ENCODE measurements at regions not wholly inside any gene's neighbourhood (a gene's known extent, or its start where the extent isn't known, plus 50 kb on each side); places are given as distances from the start of the nearest gene placed in this dataset.
"Not testable (repeated sequence)": the region's sequence is repeated elsewhere in the genome, so short reads cannot be mapped to it uniquely, and the experiment has no call there.

- no peak for DNase-seq
- no peak for ATAC-seq (ENCODE audit: poor library complexity)
- intact Hi-C loops (cut with DNase I) = no loop called here
These were observed 85.2 kb upstream of the HMCN1 start for GRCh38 chr1:185648858-185649589.

- intact Hi-C loops (cut with DNase I); DNase-seq; ATAC-seq (ENCODE audit: poor library complexity): not testable (repeated sequence)
These were observed 86.5 kb upstream of the HMCN1 start for GRCh38 chr1:185647597-185648267.

- ATAC-seq (ENCODE audit: poor library complexity) (peak; percentile 94), DNase-seq (no peak)
- intact Hi-C loops (cut with DNase I) = no loop called here
These were observed 87.9 kb upstream of the HMCN1 start for GRCh38 chr1:185646202-185646683.

- DNase-seq (no peak), ATAC-seq (ENCODE audit: poor library complexity) (peak; percentile 30)
- intact Hi-C loops (cut with DNase I) = no loop called here
These were observed 88.5 kb upstream of the HMCN1 start for GRCh38 chr1:185645686-185646085.

GRCh38 chr1:185645162-185645640 lies 89.0 kb upstream of the HMCN1 start:
- peak; percentile 28 for ATAC-seq (ENCODE audit: poor library complexity)
- intact Hi-C loops (cut with DNase I) = no loop called here
- DNase-seq = no peak

GRCh38 chr1:185644531-185644930 lies 89.7 kb upstream of the HMCN1 start:
- DNase-seq (no peak), ATAC-seq (ENCODE audit: poor library complexity) (no peak)
- intact Hi-C loops (cut with DNase I) = no loop called here

- DNase-seq (no peak), ATAC-seq (ENCODE audit: poor library complexity) (no peak)
- intact Hi-C loops (cut with DNase I) = no loop called here
These were observed 97.3 kb upstream of the HMCN1 start for GRCh38 chr1:185636848-185637247.

- ATAC-seq (ENCODE audit: poor library complexity) (no peak), DNase-seq (no peak)
- intact Hi-C loops (cut with DNase I) = no loop called here
These were observed 99.5 kb upstream of the HMCN1 start for GRCh38 chr1:185634704-185635103.

GRCh38 chr1:185632659-185633423 lies 101.3 kb upstream of the HMCN1 start:
- DNase-seq (no peak), ATAC-seq (ENCODE audit: poor library complexity) (no peak)
- intact Hi-C loops (cut with DNase I) = no loop called here

- DNase-seq (no peak), ATAC-seq (ENCODE audit: poor library complexity) (no peak)
- intact Hi-C loops (cut with DNase I) = no loop called here
These were observed 102.3 kb upstream of the HMCN1 start for GRCh38 chr1:185631843-185632242.

- ATAC-seq (ENCODE audit: poor library complexity) (no peak), DNase-seq (no peak)
- intact Hi-C loops (cut with DNase I) = no loop called here
These were observed 106.3 kb upstream of the HMCN1 start for GRCh38 chr1:185627761-185628501.

- ATAC-seq (ENCODE audit: poor library complexity) (no peak), DNase-seq (no peak)
- intact Hi-C loops (cut with DNase I) = no loop called here
These were observed 107.0 kb upstream of the HMCN1 start for GRCh38 chr1:185627171-185627570.

GRCh38 chr1:185626344-185626743 lies 107.8 kb upstream of the HMCN1 start:
- ATAC-seq (ENCODE audit: poor library complexity) (no peak), DNase-seq (no peak)
- intact Hi-C loops (cut with DNase I) = no loop called here

GRCh38 chr1:185610954-185611353 lies 123.2 kb upstream of the HMCN1 start:
- DNase-seq = no peak
- no peak for ATAC-seq (ENCODE audit: poor library complexity)
- intact Hi-C loops (cut with DNase I) = no loop called here

GRCh38 chr1:185608177-185608576 lies 126.0 kb upstream of the HMCN1 start:
- ATAC-seq (ENCODE audit: poor library complexity) (no peak), DNase-seq (no peak)
- intact Hi-C loops (cut with DNase I) = no loop called here

- no peak for DNase-seq
- intact Hi-C loops (cut with DNase I) = no loop called here
- no peak for ATAC-seq (ENCODE audit: poor library complexity)
These were observed 131.0 kb upstream of the HMCN1 start for GRCh38 chr1:185603158-185603557.

GRCh38 chr1:185601189-185601588 lies 133.0 kb upstream of the HMCN1 start:
- DNase-seq (no peak), ATAC-seq (ENCODE audit: poor library complexity) (no peak)
- intact Hi-C loops (cut with DNase I) = no loop called here

GRCh38 chr1:185600641-185601040 lies 133.6 kb upstream of the HMCN1 start:
- no peak for ATAC-seq (ENCODE audit: poor library complexity)
- intact Hi-C loops (cut with DNase I) = no loop called here

GRCh38 chr1:185598332-185598731 lies 135.9 kb upstream of the HMCN1 start:
- intact Hi-C loops (cut with DNase I) = no loop called here
- ATAC-seq (ENCODE audit: poor library complexity) (no peak), DNase-seq (no peak)

More at GRCh38 chr1:185600641-185601040, 133.6 kb upstream of the HMCN1 start:
- DNase-seq = no peak
